HFFc6 (cell line): ENCODE measurements at regions not wholly inside any gene's neighbourhood (a gene's known extent, or its start where the extent isn't known, plus 50 kb on each side); places are given as distances from the start of the nearest gene placed in this dataset.

ENCODE experiments used
- DNase-seq: peaks from one replicate; pipeline ENCODE4 v3.0.0-alpha.2; 2018
- H3K27ac Mint-ChIP-seq: 2 replicates; pipeline ENCODE4 v1.8.0; 2020; ENCODE audit warnings: mild to moderate bottlenecking, mixed read lengths
- H3K27me3 Mint-ChIP-seq: 2 replicates; pipeline ENCODE4 v1.8.0; 2021; ENCODE audit warnings: mild to moderate bottlenecking, moderate library complexity, mixed read lengths; ENCODE audit not compliant: insufficient read depth
- H3K36me3 Mint-ChIP-seq: 2 replicates; pipeline ENCODE4 v1.8.0; 2021; ENCODE audit warnings: low read depth, mixed read lengths
- H3K4me1 Mint-ChIP-seq: 2 replicates; pipeline ENCODE4 v1.8.0; 2020; ENCODE audit warnings: low read depth, mixed read lengths
- H3K4me3 Mint-ChIP-seq: 2 replicates; pipeline ENCODE4 v1.8.0; 2020; ENCODE audit warnings: mild to moderate bottlenecking, moderate library complexity, mixed read lengths
- H3K9me3 Mint-ChIP-seq: 2 replicates; pipeline ENCODE4 v1.8.0; 2020; ENCODE audit warnings: mild to moderate bottlenecking, mixed read lengths
- CTCF ChIP-seq: fragments of 200-600 bp; sonication (generic); IDR thresholded peaks from 2 replicates; pipeline ENCODE4 v1.5.0; 2021; ENCODE audit warnings: antibody characterized with exemption, mild to moderate bottlenecking

DNA sequence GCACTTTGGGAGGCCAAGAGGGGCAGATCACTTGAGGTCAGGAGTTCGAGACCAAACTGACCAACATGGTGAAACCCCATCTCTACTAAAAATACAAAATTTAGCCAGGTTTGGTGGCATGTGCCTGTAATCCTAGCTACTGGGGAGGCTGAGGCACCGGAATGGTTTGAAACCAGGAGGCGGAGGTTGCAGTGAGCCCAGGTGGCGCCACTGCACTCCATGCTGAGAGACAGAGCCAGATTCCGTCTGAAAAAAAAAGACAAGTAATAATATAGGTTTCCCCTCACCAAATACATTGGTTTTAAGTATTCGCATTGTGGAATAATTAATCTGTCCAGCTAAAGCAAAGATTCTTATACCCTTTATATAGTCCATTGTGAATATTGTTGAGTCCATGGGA, 1544.6 kb downstream of the OLFM4 start:
- Mint-ChIP-seq H3K27ac (no peak overlapping the region), H3K4me3 (no peak overlapping the region), H3K9me3 (peaks cover 47% of the 10 kb centered on the region), H3K4me1 (no peaks in the 10 kb centered on the region), H3K36me3 (no peaks in the 10 kb centered on the region; the same call in 1 of the 2 replicates), H3K27me3 (no peaks in the 10 kb centered on the region; the same call in 1 of the 2 replicates)
- no peak for TF ChIP-seq CTCF
- no peak for DNase-seq

- Mint-ChIP-seq H3K27ac (no peak overlapping the region), H3K36me3 (no peaks in the 10 kb centered on the region; the same call in 1 of the 2 replicates), H3K4me1 (no peaks in the 10 kb centered on the region), H3K9me3 (peaks cover 33% of the 10 kb centered on the region), H3K27me3 (no peaks in the 10 kb centered on the region), H3K4me3 (no peak overlapping the region)
- no peak for TF ChIP-seq CTCF
- DNase-seq = no peak
Measured at GRCh38 chr13:54574791-54575190, 1546.2 kb downstream of the OLFM4 start.

DNA sequence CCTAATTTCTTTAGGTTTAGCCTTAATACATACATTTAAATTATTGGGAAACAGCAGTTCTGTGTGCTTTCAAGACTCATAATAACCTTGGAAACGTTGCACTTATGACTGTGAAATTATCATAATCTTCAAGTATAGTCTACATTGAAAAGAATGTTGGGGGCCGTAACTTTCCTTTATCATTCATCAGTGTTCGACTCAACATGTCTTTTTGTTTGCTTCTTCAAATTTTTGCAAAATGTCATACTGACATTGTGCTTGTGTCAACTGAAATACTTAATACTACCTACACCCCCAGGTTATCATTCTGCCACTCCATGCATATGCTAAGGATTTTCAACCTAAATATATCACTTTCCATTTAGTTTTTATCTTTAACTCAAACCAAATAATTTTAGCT, 1562.9 kb downstream of the OLFM4 start:
- Mint-ChIP-seq H3K36me3 (peaks cover 5% of the 10 kb centered on the region; the same call in 1 of the 2 replicates), H3K27ac (no peak overlapping the region), H3K27me3 (peaks cover 2% of the 10 kb centered on the region; the same call in 1 of the 2 replicates), H3K4me3 (no peak overlapping the region), H3K4me1 (no peaks in the 10 kb centered on the region), H3K9me3 (peaks cover 43% of the 10 kb centered on the region)
- DNase-seq = no peak
- TF ChIP-seq CTCF = no peak

DNA sequence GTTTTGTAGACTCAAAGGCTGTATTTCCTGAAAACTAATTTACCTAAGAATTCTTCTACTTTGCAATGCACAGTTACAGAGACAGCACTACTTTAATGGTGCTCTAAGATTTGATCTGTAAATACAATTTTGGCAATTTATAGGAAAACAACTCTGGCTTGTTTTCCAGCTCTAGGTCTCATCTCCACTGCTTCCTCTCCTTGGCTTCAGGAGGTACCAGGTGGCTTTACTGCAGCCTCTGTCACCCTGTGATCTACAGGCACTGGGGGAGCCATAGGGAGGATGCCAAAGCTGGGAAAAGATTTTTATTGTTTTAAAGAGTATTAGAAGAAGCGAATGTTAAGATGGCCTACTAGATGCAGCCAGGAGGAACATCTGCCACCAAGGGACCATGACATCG, 1563.6 kb downstream of the OLFM4 start:
- TF ChIP-seq CTCF = no peak
- Mint-ChIP-seq H3K9me3 (peaks cover 39% of the 10 kb centered on the region), H3K27me3 (peaks cover 2% of the 10 kb centered on the region; the same call in 1 of the 2 replicates), H3K4me3 (no peak overlapping the region), H3K27ac (no peak overlapping the region), H3K36me3 (peaks cover 5% of the 10 kb centered on the region; the same call in 1 of the 2 replicates), H3K4me1 (no peaks in the 10 kb centered on the region)
- no peak for DNase-seq

DNA sequence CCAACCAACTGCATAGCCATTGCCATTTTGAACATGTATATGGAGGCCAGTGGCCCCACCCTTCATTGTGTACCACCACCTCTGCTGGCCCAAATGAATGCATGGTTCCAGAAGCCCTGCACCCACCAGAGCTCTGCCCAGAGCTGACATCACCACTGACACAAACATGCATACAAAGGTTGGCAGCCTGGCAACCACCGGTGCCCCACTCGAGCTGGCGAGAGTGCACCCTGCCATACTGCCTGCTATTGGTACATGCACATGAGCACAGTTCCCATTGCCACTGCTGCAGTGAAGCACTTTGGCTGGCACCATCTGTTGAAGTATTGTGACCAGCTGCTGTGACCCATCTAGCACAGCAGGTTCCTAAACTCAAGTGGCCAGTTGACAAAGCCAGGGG, 1564.9 kb downstream of the OLFM4 start:
- Mint-ChIP-seq H3K27ac (no peak overlapping the region), H3K4me1 (no peaks in the 10 kb centered on the region), H3K27me3 (peaks cover 2% of the 10 kb centered on the region; the same call in 1 of the 2 replicates), H3K9me3 (peaks cover 41% of the 10 kb centered on the region), H3K4me3 (no peak overlapping the region), H3K36me3 (peaks cover 5% of the 10 kb centered on the region; the same call in 1 of the 2 replicates)
- no peak for TF ChIP-seq CTCF
- DNase-seq = no peak
